ENCODE measurements at regions not wholly inside any gene's neighbourhood (a gene's known extent, or its start where the extent isn't known, plus 50 kb on each side); places are given as distances from the start of the nearest gene placed in this dataset.

GRCh38 chr13:103618151-103618550 is 551.9 kb upstream of the SLC10A2 start:
- no peaks in the 10 kb centered on the region for H4K20me1 ChIP-seq (ENCODE audit: insufficient read depth, low read length)

GRCh38 chr13:103615771-103616170 is 549.6 kb upstream of the SLC10A2 start:
- Histone ChIP-seq H3K27me3 (ENCODE audit: insufficient read depth, low read length) (no peaks in the 10 kb centered on the region), H3K4me1 (ENCODE audit: insufficient read depth, low read length) (no peaks in the 10 kb centered on the region), H3K79me2 (ENCODE audit: insufficient read depth, low read length) (no peaks in the 10 kb centered on the region), H3K27ac (ENCODE audit: low read depth, low read length) (no peak overlapping the region), H3K36me3 (ENCODE audit: insufficient read depth, low read length) (no peaks in the 10 kb centered on the region), H3K4me3 (ENCODE audit: insufficient read depth, low read length) (no peak overlapping the region), H3K4me2 (ENCODE audit: insufficient read depth, low read length) (no peak overlapping the region), H3K9me3 (ENCODE audit: low read depth, low read length) (peaks cover 4% of the 10 kb centered on the region), H4K20me1 (ENCODE audit: insufficient read depth, low read length) (no peaks in the 10 kb centered on the region), H2AFZ (ENCODE audit: low read length) (no peak overlapping the region)
- TF ChIP-seq CTCF (IDR thresholded peaks at IDR 0.05; ENCODE audit: extremely low read depth, low read depth, low read length), result no peak
- DNase-seq (ENCODE audit: insufficient read length, low spot score, missing footprints), result no peak

More at GRCh38 chr13:103618151-103618550, 551.9 kb upstream of the SLC10A2 start:
- Histone ChIP-seq H3K9me3 (ENCODE audit: low read depth, low read length) (peaks cover 4% of the 10 kb centered on the region), H2AFZ (ENCODE audit: low read length) (no peak overlapping the region), H3K79me2 (ENCODE audit: insufficient read depth, low read length) (no peaks in the 10 kb centered on the region), H3K27ac (ENCODE audit: low read depth, low read length) (no peak overlapping the region), H3K4me3 (ENCODE audit: insufficient read depth, low read length) (no peak overlapping the region), H3K27me3 (ENCODE audit: insufficient read depth, low read length) (no peaks in the 10 kb centered on the region), H3K36me3 (ENCODE audit: insufficient read depth, low read length) (no peaks in the 10 kb centered on the region), H3K4me1 (ENCODE audit: insufficient read depth, low read length) (no peaks in the 10 kb centered on the region), H3K4me2 (ENCODE audit: insufficient read depth, low read length) (no peak overlapping the region)
- TF ChIP-seq CTCF (IDR thresholded peaks at IDR 0.05; ENCODE audit: extremely low read depth, low read depth, low read length), result no peak
- DNase-seq (ENCODE audit: insufficient read length, low spot score, missing footprints), result no peak

GRCh38 chr13:103614761-103615160 is 548.5 kb upstream of the SLC10A2 start:
- Histone ChIP-seq H3K4me3 (ENCODE audit: insufficient read depth, low read length) (no peak overlapping the region), H3K27me3 (ENCODE audit: insufficient read depth, low read length) (no peaks in the 10 kb centered on the region), H4K20me1 (ENCODE audit: insufficient read depth, low read length) (no peaks in the 10 kb centered on the region), H3K9me3 (ENCODE audit: low read depth, low read length) (peaks cover 4% of the 10 kb centered on the region), H3K36me3 (ENCODE audit: insufficient read depth, low read length) (no peaks in the 10 kb centered on the region), H3K4me1 (ENCODE audit: insufficient read depth, low read length) (no peaks in the 10 kb centered on the region), H3K27ac (ENCODE audit: low read depth, low read length) (no peak overlapping the region), H3K4me2 (ENCODE audit: insufficient read depth, low read length) (no peak overlapping the region), H3K79me2 (ENCODE audit: insufficient read depth, low read length) (no peaks in the 10 kb centered on the region), H2AFZ (ENCODE audit: low read length) (no peak overlapping the region)
- TF ChIP-seq CTCF (IDR thresholded peaks at IDR 0.05; ENCODE audit: extremely low read depth, low read depth, low read length), result no peak
- no peak for DNase-seq (ENCODE audit: insufficient read length, low spot score, missing footprints)

- no peak overlapping the region for H3K4me3 ChIP-seq (ENCODE audit: insufficient read depth, low read length)
- no peaks in the 10 kb centered on the region for H3K36me3 ChIP-seq (ENCODE audit: insufficient read depth, low read length)
- TF ChIP-seq CTCF (IDR thresholded peaks at IDR 0.05; ENCODE audit: extremely low read depth, low read depth, low read length), result no peak
- no peaks in the 10 kb centered on the region for H4K20me1 ChIP-seq (ENCODE audit: insufficient read depth, low read length)
- no peak overlapping the region for H2AFZ ChIP-seq (ENCODE audit: low read length)
- DNase-seq (ENCODE audit: insufficient read length, low spot score, missing footprints), result no peak
- no peaks in the 10 kb centered on the region for H3K9me3 ChIP-seq (ENCODE audit: low read depth, low read length)
- no peaks in the 10 kb centered on the region for H3K27me3 ChIP-seq (ENCODE audit: insufficient read depth, low read length)
- no peaks in the 10 kb centered on the region for H3K79me2 ChIP-seq (ENCODE audit: insufficient read depth, low read length)
- H3K27ac ChIP-seq (ENCODE audit: low read depth, low read length), result no peak overlapping the region
- no peak overlapping the region for H3K4me2 ChIP-seq (ENCODE audit: insufficient read depth, low read length)
- no peaks in the 10 kb centered on the region for H3K4me1 ChIP-seq (ENCODE audit: insufficient read depth, low read length)
These were observed 541.8 kb upstream of the SLC10A2 start for GRCh38 chr13:103607995-103608394.

Data from osteoblast (primary cell).